NCI-H526 treated with DMSO at 0.1 percent for 48 hours (cell line): ENCODE measurements at regions not wholly inside any gene's neighbourhood (a gene's known extent, or its start where the extent isn't known, plus 50 kb on each side); places are given as distances from the start of the nearest gene placed in this dataset.
"Not testable (repeated sequence)": the region's sequence is repeated elsewhere in the genome, so short reads cannot be mapped to it uniquely, and the experiment has no call there.

Source experiments
- DNase-seq: peaks from one replicate; lab custom pipeline; 2025; lab: John Stamatoyannopoulos, UW

DNA sequence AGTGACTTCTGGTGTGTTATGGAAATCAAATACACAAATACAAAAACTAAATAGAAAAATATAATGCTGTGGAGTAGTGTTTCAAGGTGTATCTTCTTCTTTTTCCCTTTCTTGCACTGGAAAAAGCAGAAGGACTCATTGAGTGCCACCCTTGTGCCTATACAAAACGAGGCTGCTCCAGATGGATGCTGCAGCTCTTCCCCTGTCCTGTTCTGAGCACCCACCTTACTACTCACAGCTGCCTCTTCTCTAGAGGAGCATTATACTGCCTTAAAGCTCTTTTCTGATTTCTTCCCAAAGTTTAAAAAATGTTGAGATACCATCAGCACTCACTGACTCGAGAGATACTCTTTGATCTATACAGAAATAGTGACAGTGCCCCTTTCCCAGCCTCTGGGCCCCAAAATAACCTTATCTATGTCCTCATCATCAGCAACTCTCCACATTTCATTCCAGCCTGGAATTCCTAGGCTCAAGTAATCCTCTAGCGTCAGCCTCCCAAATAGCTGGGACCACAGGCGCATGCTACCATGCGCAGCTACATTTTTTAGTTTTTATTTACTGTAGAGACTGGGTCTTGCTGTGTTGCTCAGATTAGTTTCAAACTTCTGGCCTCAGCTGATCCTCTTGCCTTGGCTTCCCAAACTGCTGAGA is 1356.1 kb upstream of the NRXN1 start:
- DNase-seq = no peak

DNA sequence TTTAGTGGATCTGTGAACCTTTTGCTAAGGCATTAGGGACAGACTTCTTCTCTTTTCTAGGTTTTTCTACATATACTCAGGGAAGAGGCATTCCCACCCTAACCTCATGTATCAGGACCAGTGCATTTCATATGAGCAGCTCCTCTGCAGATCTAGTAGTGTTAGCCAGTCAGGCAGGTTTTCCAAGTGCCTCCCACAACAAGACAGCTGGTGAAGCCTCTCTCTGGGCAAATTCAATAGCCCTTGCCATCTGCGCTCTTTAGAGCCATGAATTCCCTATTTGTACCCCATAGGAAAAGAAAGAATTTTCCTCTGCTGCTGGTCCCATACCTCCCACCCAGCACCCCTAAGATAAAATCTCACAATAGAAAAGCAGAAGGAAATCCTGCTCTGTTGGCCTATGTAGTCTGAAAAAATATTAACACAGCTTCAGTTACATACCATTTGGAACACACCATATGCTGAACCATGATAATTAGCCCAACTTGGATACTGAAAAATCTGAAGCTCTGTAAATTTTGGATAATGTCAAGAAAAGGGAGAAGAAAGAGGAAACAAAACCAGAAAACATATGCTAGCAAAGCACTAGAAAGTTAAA is 1354.6 kb upstream of the NRXN1 start:
- no peak for DNase-seq

DNA sequence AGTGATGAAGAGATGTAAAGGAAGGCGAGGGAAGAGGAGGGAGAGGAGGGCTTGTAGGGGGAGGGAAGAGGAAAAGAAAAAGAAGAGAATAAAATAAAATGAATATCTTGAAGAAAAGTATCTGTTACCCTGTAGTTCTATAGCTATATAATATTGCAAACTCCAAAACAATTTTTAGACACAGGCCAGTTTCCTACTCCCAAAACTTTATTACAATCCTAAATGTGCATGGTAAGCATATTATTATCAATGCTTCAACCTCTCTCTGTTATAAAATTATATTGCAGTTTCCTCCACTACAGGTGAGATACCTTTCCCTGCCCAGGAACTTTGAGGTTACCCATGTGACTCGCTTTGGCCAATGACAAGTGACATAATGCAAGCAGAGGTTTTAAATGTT is 1351.6 kb upstream of the NRXN1 start:
- DNase-seq = no peak

DNA sequence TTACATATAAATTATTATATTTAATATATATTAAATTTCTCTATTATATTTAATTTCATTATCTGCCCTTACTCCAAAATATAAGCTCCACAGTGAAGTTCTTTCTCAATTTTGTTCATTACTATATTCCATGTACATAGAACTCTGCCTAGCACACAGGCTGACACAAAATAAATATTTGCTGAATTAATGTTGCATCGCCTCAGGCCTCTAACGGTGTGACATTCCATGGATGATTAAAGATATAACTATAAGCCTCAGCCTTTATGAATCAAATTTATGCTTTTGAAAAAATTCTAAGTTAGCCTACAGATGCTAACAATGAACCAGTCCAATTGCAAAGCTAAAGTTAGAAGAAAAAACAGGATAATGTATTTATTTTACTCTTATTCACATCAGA is 1337.2 kb upstream of the NRXN1 start:
- DNase-seq = no peak

GRCh38 chr2:52368141-52368540 is 1336.2 kb upstream of the NRXN1 start:
- no peak for DNase-seq

DNA sequence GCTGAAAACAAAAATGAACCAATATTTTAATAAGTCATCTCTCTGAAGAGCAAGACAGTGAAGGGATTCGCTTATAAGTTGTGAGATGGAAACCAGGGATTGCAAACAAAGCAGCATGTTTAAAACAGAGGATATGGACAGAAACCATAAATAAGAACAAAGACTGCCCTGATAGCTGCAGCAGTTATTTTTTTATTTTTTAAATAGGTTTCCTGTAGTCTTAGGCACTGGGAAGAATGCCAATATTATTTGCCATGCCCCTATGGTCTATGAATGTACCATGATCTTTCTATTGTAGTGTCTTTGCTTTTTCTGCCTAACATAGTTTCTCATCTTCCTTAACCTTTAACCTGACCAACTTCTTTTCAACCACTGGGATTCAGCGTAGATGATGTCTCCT is 1334.0 kb upstream of the NRXN1 start:
- no peak for DNase-seq

GRCh38 chr2:52356556-52356955 is 1324.6 kb upstream of the NRXN1 start:
- no peak for DNase-seq

- no peak for DNase-seq
These were observed 1315.4 kb upstream of the NRXN1 start for GRCh38 chr2:52347292-52347691.

GRCh38 chr2:52345676-52346075 is 1313.7 kb upstream of the NRXN1 start:
- no peak for DNase-seq

GRCh38 chr2:52345082-52345481 is 1313.2 kb upstream of the NRXN1 start:
- no peak for DNase-seq

DNA sequence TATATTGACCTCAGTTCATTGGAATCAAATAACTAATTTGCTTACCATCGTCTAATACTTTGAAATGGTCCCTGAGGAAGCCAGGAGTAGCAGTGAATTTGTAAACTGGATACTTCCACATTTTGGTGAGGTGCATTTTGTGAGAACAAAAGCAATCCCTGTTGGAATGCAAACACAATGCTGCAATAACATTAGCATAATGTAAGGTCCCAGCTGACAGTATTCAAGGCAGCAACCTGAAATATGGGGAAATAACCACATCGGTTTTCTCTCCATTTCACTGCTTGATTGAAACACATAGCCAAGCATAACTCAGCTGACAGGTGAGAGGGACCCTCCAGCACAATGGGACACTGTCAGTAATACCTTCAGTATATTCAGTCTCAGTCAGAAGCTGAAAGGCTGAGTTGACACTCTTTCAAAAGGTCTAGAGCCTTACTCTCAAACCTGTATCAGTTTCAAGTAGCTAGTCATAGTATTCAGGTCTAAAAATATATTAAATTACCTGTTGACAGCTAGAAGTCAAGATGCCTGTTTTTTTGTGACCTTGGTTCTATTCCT is 1311.9 kb upstream of the NRXN1 start:
- DNase-seq = no peak

- no peak for DNase-seq
These were observed 1311.1 kb upstream of the NRXN1 start for GRCh38 chr2:52343010-52343409.

DNA sequence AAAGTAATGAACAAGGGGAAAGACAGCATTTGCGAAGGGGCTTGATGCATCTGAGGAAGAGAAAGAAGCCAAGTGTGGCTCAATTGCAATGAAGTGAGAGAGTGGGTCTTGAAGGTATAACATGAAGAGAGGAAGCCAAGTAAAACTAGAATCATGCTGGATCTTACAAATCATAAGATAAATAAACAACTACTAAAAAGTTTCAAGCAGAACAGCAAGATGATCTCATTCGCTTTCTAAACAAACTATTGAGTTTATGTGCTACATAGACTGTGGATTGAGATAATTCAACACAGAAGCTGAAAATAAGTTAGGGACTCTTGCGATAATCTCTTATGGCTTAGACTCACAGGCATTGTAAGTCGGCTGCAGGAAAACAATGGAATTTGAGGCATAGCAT is 1310.5 kb upstream of the NRXN1 start:
- no peak for DNase-seq

- no peak for DNase-seq
These were observed 1309.8 kb upstream of the NRXN1 start for GRCh38 chr2:52341732-52342131.

- no peak for DNase-seq
These were observed 1308.2 kb upstream of the NRXN1 start for GRCh38 chr2:52340171-52340570.

GRCh38 chr2:52337786-52338185 is 1305.9 kb upstream of the NRXN1 start:
- not testable (repeated sequence) for DNase-seq

DNA sequence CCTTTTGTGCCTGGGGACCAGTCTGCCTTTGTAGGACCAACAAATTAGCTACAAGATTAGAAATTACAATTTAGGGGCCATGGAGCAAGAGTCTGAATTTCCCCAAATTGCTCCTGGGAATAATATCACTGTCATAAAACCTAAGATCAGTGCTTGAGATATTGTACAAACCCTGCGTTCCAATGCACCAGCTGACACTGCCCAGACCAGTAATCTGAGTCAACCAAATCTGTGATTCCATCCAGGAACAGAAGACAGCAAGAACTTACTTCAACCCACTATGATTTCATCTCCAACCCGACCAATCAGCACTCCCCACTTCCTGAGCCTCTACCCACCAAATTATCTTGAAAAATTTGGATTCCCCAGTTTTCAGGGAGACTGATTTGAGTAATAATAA is 1305.0 kb upstream of the NRXN1 start:
- no peak for DNase-seq

DNA sequence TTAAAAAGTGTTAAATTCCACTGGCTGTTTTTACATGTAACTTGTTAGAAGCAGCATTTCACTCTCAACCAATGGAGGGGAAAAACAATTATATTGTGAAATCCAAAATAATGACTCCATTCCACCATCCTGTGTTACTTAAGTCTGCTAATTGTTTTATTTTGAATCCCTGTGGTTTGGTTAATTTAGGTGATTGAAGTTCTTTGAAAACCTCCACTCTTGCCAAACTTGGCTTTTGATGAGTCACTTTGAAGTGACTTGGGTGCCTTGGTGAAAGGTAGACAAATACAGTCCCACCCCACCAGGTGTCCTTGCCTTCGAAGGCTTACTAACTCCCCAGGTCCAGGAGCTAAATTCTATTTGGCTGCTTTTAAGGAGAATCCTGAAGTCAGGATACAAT is 1303.8 kb upstream of the NRXN1 start:
- no peak for DNase-seq

DNA sequence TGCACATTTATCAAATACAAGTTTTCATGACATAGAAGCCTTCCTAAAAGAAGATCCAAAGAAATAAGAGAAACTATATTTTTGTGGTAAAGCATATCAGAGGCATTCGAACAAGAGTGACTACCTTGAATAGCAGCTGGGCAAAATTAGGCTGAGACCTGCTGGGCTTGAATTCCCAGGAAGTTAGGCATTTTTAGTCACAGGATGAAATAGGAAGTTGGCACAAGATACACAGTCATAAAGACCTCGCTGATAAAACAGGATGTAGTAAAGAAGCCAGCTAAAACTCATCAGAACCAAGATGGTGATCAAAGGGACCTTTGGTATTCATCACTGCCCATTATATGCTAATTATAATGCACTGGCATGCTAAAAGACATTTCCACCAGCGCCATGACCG is 1302.3 kb upstream of the NRXN1 start:
- DNase-seq = no peak

- no peak for DNase-seq
These were observed 1295.7 kb upstream of the NRXN1 start for GRCh38 chr2:52327641-52328040.

DNA sequence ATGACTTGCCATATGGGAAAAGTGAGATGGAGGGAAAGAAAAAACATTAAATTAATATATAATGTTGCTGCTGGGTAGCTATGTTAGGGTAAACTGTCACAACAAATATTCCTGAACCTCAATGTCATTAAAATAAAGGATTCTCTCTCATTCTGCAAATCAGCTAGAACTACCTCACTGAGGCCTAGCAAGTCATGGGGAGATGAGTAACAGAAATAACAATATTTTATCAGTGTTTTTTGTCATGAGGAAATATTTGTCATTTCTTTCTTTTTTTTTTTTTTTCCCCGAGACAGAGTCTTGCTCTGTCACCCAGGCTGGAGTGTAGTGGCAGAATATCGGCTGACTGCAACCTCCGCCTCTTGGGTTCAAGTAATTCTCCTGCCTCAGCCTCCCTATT is 1282.3 kb upstream of the NRXN1 start:
- DNase-seq = no peak

- DNase-seq = no peak
These were observed 1280.6 kb upstream of the NRXN1 start for GRCh38 chr2:52312486-52312885.

- DNase-seq = peak; percentile 26
These were observed 1279.9 kb upstream of the NRXN1 start for GRCh38 chr2:52311862-52312261.

GRCh38 chr2:52308156-52308555 is 1276.2 kb upstream of the NRXN1 start:
- DNase-seq = no peak
